Spinal cord (tissue), 9 donors: ENCODE measurements at regions not wholly inside any gene's neighbourhood (a gene's known extent, or its start where the extent isn't known, plus 50 kb on each side); places are given as distances from the start of the nearest gene placed in this dataset.

ENCODE experiments used
- DNase-seq, 6 donors: peaks; one replicate each; pipeline versions ENCODE4 v3.0.0 to v3.0.0-alpha.2; 2013 to 2015; ENCODE audit warnings: low spot score in 6 of 6, low read depth in 4 of 6
- H3K27ac ChIP-seq: one replicate; pipeline ENCODE4 v1.5.1; 2013; ENCODE audit warnings: low read depth, low read length, control low read depth
- H3K27me3 ChIP-seq: one replicate; pipeline ENCODE4 v1.6.1; 2013; ENCODE audit warnings: low read length; ENCODE audit not compliant: control insufficient read depth, insufficient read depth
- H3K36me3 ChIP-seq: one replicate; pipeline ENCODE4 v1.6.1; 2013; ENCODE audit warnings: low read length; ENCODE audit not compliant: control insufficient read depth, insufficient read depth
- H3K4me1 ChIP-seq: one replicate; pipeline ENCODE4 v1.6.1; 2013; ENCODE audit warnings: low read length; ENCODE audit not compliant: control insufficient read depth, insufficient read depth
- H3K4me3 ChIP-seq: one replicate; pipeline ENCODE4 v1.5.1; 2013; ENCODE audit warnings: low read depth, low read length, control low read depth
- H3K9me3 ChIP-seq: one replicate; pipeline ENCODE4 v1.6.1; 2013; ENCODE audit warnings: low read length; ENCODE audit not compliant: control insufficient read depth, insufficient read depth
- WGBS: methylation state at CpG from one replicate; pipeline ENCODE4 v1.1.5; 2013; ENCODE audit warnings: missing lambda C conversion rate; ENCODE audit not compliant: insufficient coverage; 5-methylcytosine and 5-hydroxymethylcytosine counted together
- donor health status: healthy.

GRCh38 chr2:19226386-19226785 is 132.0 kb downstream of the OSR1 start:
- H3K9me3 ChIP-seq = no peaks in the 10 kb centered on the region
- no peaks in the 10 kb centered on the region for H3K4me1 ChIP-seq
- no peaks in the 10 kb centered on the region for H3K36me3 ChIP-seq
- no peak overlapping the region for H3K27ac ChIP-seq
- no peak for DNase-seq
- WGBS = 100% methylated on average over 1 of the region's 6 CpGs
- no peak overlapping the region for H3K4me3 ChIP-seq
- H3K27me3 ChIP-seq = no peaks in the 10 kb centered on the region

GRCh38 chr2:19225931-19226330 is 132.5 kb downstream of the OSR1 start:
- no peak for DNase-seq
- H3K27me3 ChIP-seq = no peaks in the 10 kb centered on the region
- no peaks in the 10 kb centered on the region for H3K9me3 ChIP-seq
- WGBS = no CpG with 5 or more reads among the region's 1 CpG
- no peaks in the 10 kb centered on the region for H3K4me1 ChIP-seq
- H3K4me3 ChIP-seq = no peak overlapping the region
- H3K27ac ChIP-seq = no peak overlapping the region
- no peaks in the 10 kb centered on the region for H3K36me3 ChIP-seq

GRCh38 chr2:19225126-19225525 is 133.3 kb downstream of the OSR1 start:
- no peaks in the 10 kb centered on the region for H3K9me3 ChIP-seq
- DNase-seq = no peak
- H3K4me3 ChIP-seq = no peak overlapping the region
- no peaks in the 10 kb centered on the region for H3K36me3 ChIP-seq
- no peak overlapping the region for H3K27ac ChIP-seq
- no peaks in the 10 kb centered on the region for H3K27me3 ChIP-seq
- no peaks in the 10 kb centered on the region for H3K4me1 ChIP-seq

GRCh38 chr2:19224486-19224885 is 133.9 kb downstream of the OSR1 start:
- WGBS = no CpG with 5 or more reads among the region's 1 CpG

GRCh38 chr2:19224011-19224410 is 134.4 kb downstream of the OSR1 start:
- Histone ChIP-seq H3K4me1 (no peaks in the 10 kb centered on the region), H3K9me3 (no peaks in the 10 kb centered on the region), H3K36me3 (no peaks in the 10 kb centered on the region), H3K4me3 (no peak overlapping the region), H3K27me3 (no peaks in the 10 kb centered on the region), H3K27ac (no peak overlapping the region)
- whole genome bisulfite sequencing = 76% methylated on average over 4 of the region's 5 CpGs
- no peak for DNase-seq

More at GRCh38 chr2:19224486-19224885, 133.9 kb downstream of the OSR1 start:
- Histone ChIP-seq H3K36me3 (no peaks in the 10 kb centered on the region), H3K27ac (no peak overlapping the region), H3K4me1 (no peaks in the 10 kb centered on the region), H3K9me3 (no peaks in the 10 kb centered on the region), H3K27me3 (no peaks in the 10 kb centered on the region), H3K4me3 (no peak overlapping the region)
- no peak for DNase-seq

GRCh38 chr2:19219060-19219459 is 139.4 kb downstream of the OSR1 start:
- Histone ChIP-seq H3K27ac (no peak overlapping the region), H3K4me1 (no peaks in the 10 kb centered on the region), H3K9me3 (no peaks in the 10 kb centered on the region), H3K4me3 (no peak overlapping the region), H3K36me3 (no peaks in the 10 kb centered on the region), H3K27me3 (no peaks in the 10 kb centered on the region)
- no peak for DNase-seq
- WGBS = no CpG with 5 or more reads among the region's 2 CpGs

GRCh38 chr2:19218166-19218565 is 140.3 kb downstream of the OSR1 start:
- DNase-seq = no peak
- no peaks in the 10 kb centered on the region for H3K4me1 ChIP-seq
- H3K27ac ChIP-seq = no peak overlapping the region
- no peaks in the 10 kb centered on the region for H3K27me3 ChIP-seq
- no peak overlapping the region for H3K4me3 ChIP-seq
- no peaks in the 10 kb centered on the region for H3K9me3 ChIP-seq
- no CpG with 5 or more reads among the region's 2 CpGs for WGBS
- H3K36me3 ChIP-seq = no peaks in the 10 kb centered on the region

- no peaks in the 10 kb centered on the region for H3K36me3 ChIP-seq
- no peak for DNase-seq
- no peak overlapping the region for H3K27ac ChIP-seq
- 79% methylated on average over 2 of the region's 2 CpGs for WGBS
- no peaks in the 10 kb centered on the region for H3K27me3 ChIP-seq
- H3K9me3 ChIP-seq = no peaks in the 10 kb centered on the region
- H3K4me1 ChIP-seq = no peaks in the 10 kb centered on the region
- H3K4me3 ChIP-seq = no peak overlapping the region
Measured at GRCh38 chr2:19216676-19217602, 141.5 kb downstream of the OSR1 start.

GRCh38 chr2:19216238-19216637 is 142.2 kb downstream of the OSR1 start:
- peak in 1 of 6 donors; percentile 51 for DNase-seq

GRCh38 chr2:19214682-19215391 is 143.6 kb downstream of the OSR1 start:
- WGBS = 87% methylated on average over 4 of the region's 5 CpGs
- H3K27me3 ChIP-seq = no peaks in the 10 kb centered on the region
- no peaks in the 10 kb centered on the region for H3K4me1 ChIP-seq
- H3K4me3 ChIP-seq = no peak overlapping the region
- no peaks in the 10 kb centered on the region for H3K36me3 ChIP-seq
- no peak for DNase-seq
- H3K27ac ChIP-seq = no peak overlapping the region
- H3K9me3 ChIP-seq = no peaks in the 10 kb centered on the region

More at GRCh38 chr2:19216238-19216637, 142.2 kb downstream of the OSR1 start:
- no CpG with 5 or more reads among the region's 2 CpGs for WGBS
- no peak overlapping the region for H3K27ac ChIP-seq
- no peak overlapping the region for H3K4me3 ChIP-seq
- no peaks in the 10 kb centered on the region for H3K4me1 ChIP-seq
- H3K9me3 ChIP-seq = no peaks in the 10 kb centered on the region
- no peaks in the 10 kb centered on the region for H3K36me3 ChIP-seq
- H3K27me3 ChIP-seq = no peaks in the 10 kb centered on the region
